SHP77 (cell line): ENCODE measurements at regions not wholly inside any gene's neighbourhood (a gene's known extent, or its start where the extent isn't known, plus 50 kb on each side); places are given as distances from the start of the nearest gene placed in this dataset.
"Not testable (repeated sequence)": the region's sequence is repeated elsewhere in the genome, so short reads cannot be mapped to it uniquely, and the experiment has no call there.

Experiments
- DNase-seq, 2 experiments: peaks; one replicate each; lab custom pipeline; 2025; lab: John Stamatoyannopoulos, UW

- not testable (repeated sequence) for DNase-seq
Observed at GRCh38 chr4:134501488-134501887, 299.9 kb upstream of the PABPC4L start.

GRCh38 chr4:134499074-134499473, 297.5 kb upstream of the PABPC4L start:
- no peak for DNase-seq

DNA sequence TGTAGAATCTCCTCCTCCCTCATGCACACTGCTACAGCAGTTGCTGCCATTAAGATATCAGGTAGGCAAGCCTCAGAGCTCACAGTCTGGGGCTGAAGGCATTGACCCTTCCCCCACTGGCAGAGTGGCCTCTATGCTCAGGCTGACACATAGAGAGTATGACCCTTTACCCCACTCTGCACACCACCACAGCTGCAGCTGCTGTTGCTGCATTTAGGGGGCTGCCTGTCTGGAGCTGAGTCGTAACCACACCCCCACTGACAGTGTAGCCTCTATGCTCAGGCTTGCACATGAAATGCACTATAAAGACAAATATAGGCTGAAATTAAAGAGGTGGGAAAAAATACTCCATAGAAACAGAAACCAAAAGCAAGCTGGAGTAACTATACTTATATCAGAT, 289.3 kb upstream of the PABPC4L start:
- no peak for DNase-seq

- DNase-seq, result not testable (repeated sequence)
Observed at GRCh38 chr4:134483514-134483913, 281.9 kb upstream of the PABPC4L start.

DNA sequence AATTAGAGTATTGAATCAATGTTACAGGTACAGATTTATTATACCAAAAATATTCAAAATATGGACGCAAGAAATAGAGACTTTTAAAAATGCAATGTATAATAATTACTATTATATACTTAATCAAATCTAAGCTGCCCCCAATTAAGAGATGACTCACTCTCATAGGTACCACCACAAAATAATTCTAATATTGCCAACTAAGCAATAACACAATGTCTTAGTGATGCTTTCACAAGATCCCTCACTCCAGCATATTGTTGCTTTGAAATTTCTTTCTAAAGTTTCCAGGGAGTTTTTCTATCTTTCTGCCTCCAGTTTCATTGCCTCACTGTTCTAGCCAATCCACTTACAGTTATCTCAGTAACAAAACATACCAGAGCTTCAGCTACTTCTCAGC, 270.0 kb upstream of the PABPC4L start:
- DNase-seq, result no peak

DNA sequence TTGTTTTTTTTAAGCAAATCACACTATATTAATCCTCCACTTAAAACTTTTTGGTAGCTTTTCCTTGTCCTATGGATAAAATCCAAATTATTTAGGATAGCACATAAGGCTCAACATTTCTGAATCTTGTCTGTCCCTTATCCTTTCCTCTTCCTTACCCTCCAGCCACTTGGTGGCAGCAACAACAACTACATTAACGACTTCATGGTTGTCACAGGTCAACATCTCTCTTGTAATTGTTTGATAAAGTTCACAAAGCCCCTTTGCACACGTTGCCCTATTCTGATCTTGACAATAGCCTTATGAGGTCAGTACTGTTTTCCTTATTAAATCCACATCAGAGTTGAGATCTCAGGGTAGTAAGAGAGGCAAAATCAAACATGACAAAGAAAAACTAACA, 269.0 kb upstream of the PABPC4L start:
- DNase-seq, result no peak

DNA sequence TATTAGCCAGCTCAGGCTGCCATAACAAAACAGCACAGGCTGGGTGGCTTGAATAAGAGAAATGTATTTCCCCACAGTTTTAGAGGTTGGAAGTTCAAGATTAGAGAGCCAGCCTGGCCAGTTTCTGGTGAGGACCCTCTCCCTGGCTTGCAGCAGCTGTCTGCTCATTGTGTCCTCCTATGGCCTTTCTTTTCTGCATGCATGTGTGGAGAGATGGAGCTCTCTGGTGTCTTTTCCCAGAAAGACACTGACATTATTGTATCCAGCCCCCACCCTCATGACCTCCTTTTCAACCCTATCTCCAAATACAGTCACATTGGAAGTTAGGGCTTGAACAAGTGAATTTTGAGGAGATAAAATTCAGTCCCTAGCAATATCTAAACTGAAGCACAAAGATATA, 263.8 kb upstream of the PABPC4L start:
- no peak for DNase-seq

DNA sequence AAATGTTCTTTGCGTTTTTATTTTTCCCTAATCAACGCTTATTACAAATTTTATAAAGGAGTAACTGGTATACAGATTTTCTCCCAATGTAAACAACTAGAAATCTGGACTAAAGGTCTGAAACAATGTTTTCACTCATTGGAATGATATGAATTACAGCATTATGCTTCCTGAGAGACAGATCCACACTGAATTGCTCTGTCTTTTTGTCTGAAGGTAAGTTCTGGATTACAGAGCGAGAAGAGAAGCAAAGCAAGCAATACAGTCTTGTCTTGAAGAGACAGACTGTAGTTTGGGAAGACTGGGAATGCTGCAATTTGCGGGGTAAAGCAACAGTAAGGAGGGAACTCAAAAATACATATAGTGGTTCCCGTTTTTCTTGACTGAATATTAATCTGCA, 262.2 kb upstream of the PABPC4L start:
- DNase-seq, result no peak

DNA sequence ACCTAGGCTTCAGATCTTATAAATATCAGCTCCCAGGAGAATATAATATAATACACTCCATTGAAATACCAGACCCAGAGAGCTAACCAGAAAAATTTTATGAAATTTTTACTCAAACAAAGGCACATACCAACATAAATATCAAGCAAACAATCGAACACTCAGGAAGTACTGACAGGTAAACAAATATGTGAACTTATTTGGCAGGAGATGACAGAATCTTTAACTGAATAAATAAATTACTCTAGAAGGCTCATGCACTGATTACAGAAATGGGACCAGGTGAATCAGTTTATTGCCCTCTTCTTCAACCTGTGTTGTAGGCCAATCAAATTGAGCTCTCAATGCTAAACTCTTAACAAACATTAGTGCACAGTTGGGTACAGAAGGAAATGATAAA, 225.2 kb upstream of the PABPC4L start:
- no peak for DNase-seq

GRCh38 chr4:134425756-134426155, 224.2 kb upstream of the PABPC4L start:
- no peak for DNase-seq

GRCh38 chr4:134422776-134423175, 221.2 kb upstream of the PABPC4L start:
- no peak for DNase-seq

- no peak for DNase-seq
Observed at GRCh38 chr4:134421734-134422133, 220.1 kb upstream of the PABPC4L start.

DNA sequence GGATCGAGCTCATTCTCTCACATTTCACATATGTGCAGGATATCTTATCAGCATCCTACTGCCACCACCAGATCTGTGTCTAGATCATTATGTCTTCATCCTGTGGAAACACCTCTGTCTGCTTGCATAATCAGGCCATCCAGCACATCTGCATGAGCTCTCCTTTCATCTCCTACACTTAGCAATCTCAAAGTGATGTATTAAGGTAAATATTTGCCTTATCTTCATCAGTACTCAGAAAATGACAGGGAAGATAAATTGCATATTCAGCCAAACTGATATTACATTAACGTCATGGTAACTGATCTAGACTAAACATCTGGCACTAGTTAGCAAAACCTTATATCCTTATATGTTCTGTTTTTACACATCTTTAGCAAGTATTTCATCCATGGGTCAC, 207.3 kb upstream of the PABPC4L start:
- DNase-seq, result no peak

DNA sequence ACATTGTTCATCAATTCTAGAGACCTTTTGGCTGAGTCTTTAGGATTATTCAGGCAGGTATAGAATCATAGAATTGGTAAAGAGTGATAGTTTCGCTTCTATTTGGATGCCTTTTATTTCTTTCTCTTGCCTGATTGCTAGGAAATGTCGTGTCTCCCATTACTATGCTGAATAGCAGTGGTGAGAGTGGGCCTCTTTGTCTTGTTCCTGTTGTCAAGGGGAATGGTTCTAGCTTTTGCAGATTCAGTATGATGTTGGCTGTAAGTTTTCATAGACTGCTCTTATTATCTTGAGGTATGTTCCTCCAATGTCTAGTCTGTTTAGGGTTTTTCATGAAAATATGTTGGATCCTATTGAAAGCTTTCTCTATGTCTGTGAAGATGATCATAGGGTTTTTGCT, 200.2 kb upstream of the PABPC4L start:
- DNase-seq, result no peak

- no peak for DNase-seq
Observed at GRCh38 chr4:134393592-134393991, 192.0 kb upstream of the PABPC4L start.

DNA sequence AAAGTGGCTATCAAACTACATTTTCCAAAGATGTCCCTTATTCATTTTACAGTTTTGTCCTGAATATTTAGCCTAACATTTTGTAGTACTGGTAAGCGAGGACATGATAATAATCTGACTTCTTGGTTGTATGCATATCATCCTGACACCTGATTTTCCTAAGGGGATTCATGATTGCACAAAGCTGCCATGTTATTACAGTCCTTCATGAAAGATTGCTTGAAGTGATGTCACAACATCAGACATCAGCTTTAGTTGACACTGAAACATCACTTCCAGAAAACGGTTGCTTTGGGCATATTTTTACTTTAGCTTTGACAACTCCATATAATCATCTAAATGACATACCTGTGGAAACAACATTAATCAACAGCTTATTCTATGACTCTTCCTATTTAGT, 188.7 kb upstream of the PABPC4L start:
- no peak for DNase-seq

GRCh38 chr4:134388351-134388750, 186.8 kb upstream of the PABPC4L start:
- no peak for DNase-seq

DNA sequence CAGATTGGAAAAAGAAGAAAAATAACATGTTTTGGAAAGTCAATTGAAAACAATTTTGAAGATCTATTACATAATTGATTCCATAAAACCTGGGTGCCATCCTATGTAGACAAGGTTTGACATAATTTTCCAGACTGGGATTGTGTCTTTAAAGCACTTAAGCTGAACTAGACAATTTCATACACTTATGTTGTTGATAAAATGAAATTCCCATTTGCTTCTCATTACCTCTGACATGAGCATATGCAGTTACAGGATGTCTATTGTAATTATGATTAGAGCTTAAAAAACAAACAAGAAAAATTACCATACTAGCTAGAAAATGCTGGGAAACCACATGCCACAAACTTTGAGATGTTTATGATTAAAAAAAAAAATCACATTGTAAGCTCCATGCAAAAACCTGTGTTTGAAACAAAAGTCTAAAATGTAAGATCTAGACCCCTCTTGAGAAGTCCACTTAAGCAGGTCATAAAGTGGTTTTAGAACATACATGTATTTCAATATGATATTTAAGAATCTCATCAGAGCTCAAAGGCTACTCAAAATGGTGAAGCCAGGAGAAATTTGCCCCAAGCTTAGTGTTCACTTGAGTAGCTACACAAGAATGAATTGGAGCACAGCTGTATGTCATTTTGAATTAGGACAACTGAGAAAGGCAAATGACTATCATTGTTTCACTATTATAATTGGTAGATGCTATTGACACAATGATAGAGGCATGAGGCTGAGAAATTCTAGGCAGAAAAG, 181.1 kb upstream of the PABPC4L start:
- DNase-seq, result no peak

DNA sequence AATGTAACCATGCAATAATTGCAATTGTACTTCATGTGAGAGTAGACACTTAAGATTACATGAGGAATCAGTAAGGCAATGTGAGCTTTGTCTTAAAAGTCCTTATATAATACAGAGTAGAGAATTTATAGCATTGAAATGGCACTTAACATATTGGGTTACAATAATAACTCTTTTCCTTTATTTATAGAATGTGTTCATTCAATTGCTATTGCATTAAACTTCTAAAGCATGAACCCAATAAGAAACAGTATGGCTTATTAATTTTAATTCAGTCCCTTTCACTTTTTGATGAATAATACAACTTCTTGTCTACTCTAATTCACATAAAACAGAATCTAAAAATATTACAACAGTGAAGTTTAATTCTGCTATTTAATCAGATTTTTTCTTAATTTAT, 174.2 kb upstream of the PABPC4L start:
- DNase-seq, result no peak

DNA sequence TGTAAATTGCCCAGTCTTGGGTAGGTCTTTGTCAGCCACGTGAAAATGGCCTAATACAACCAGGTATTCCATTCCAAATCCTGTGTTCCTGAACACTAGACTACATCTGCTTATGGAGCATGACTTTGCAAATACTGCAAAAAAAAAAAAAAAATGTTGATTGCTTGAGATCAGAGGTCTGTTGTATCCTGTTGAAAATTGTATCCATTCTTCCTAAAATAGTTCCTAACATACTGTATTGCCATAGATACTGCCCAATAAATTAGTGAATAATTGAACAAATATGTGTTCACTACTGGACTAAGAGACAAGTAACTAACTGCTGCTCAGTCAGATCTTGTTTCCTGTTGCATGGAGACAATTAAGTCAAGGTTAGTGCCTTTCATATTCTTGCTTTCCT, 164.3 kb upstream of the PABPC4L start:
- no peak for DNase-seq

- no peak for DNase-seq
Observed at GRCh38 chr4:134364928-134365327, 163.3 kb upstream of the PABPC4L start.

DNA sequence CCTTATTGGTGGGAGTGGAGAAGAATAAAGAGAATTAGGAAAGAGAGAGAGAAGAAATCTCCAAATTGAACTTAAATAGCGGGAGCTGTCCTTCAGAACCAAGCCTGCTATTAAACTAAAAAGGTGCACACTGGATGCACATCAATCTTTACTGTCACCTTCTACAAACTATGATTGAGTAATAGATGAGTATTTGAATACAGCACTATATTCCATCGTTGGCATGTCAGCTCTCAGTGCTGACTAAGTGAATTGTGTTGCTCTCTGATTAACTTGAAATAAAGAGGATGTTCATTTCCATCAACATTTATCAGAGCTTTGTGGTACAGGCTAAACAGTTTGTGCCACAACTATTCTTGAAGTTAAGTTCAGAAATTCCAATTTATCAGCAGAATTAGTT, 143.7 kb upstream of the PABPC4L start:
- DNase-seq, result no peak

- no peak for DNase-seq
Observed at GRCh38 chr4:134343656-134344055, 142.1 kb upstream of the PABPC4L start.

GRCh38 chr4:134343081-134343480, 141.5 kb upstream of the PABPC4L start:
- no peak for DNase-seq
